Stimulated activated effector memory CD8-positive, alpha-beta T cell treated with anti-CD3 and anti-CD28 coated beads, Interleukin-12 subunit alpha, Interleukin-12 subunit beta, amount 100 ng/mL, for 72 hours (primary cell): ENCODE measurements at regions not wholly inside any gene's neighbourhood (a gene's known extent, or its start where the extent isn't known, plus 50 kb on each side); places are given as distances from the start of the nearest gene placed in this dataset.
"Not testable (repeated sequence)": the region's sequence is repeated elsewhere in the genome, so short reads cannot be mapped to it uniquely, and the experiment has no call there.

Experiments used
- ATAC-seq: fragments of 150-1000 bp; cut with Tn5 transposase; 2 replicates; pipeline ENCODE4 v1.10.0; 2021
- DNase-seq, 2 donors: peaks; one replicate each; pipeline ENCODE4 v3.0.0; 2021 to 2022; ENCODE audit warnings: low spot score in 2 of 2
- H3K27ac Mint-ChIP-seq: one replicate; pipeline ENCODE4 v1.8.0; 2022; ENCODE audit warnings: mild to moderate bottlenecking, mixed read lengths
- H3K36me3 Mint-ChIP-seq: one replicate; pipeline ENCODE4 v1.8.0; 2022; ENCODE audit warnings: mild to moderate bottlenecking, mixed read lengths
- H3K4me1 Mint-ChIP-seq: one replicate; pipeline ENCODE4 v1.8.0; 2022; ENCODE audit warnings: mixed read lengths
- H3K4me3 Mint-ChIP-seq: one replicate; pipeline ENCODE4 v1.8.0; 2022; ENCODE audit warnings: mild to moderate bottlenecking, mixed read lengths
- H3K9me3 Mint-ChIP-seq: one replicate; pipeline ENCODE4 v1.8.0; 2022; ENCODE audit warnings: mixed read lengths

GRCh38 chr4:134544303-134544770 lies 342.7 kb upstream of the PABPC4L start:
- Mint-ChIP-seq H3K36me3 (no peaks in the 10 kb centered on the region), H3K4me1 (no peaks in the 10 kb centered on the region), H3K4me3 (no peak overlapping the region), H3K9me3 (peaks cover 8% of the 10 kb centered on the region), H3K27ac (no peak overlapping the region)
- ATAC-seq (no peak), DNase-seq (no peak)

GRCh38 chr4:134540588-134540987 lies 339.0 kb upstream of the PABPC4L start:
- Mint-ChIP-seq H3K4me3 (no peak overlapping the region), H3K27ac (no peak overlapping the region), H3K9me3 (peaks cover 10% of the 10 kb centered on the region), H3K4me1 (no peaks in the 10 kb centered on the region), H3K36me3 (no peaks in the 10 kb centered on the region)
- ATAC-seq: no peak
- DNase-seq: no peak

GRCh38 chr4:134539729-134540231 lies 338.2 kb upstream of the PABPC4L start:
- no peak for ATAC-seq
- no peaks in the 10 kb centered on the region for H3K36me3 Mint-ChIP-seq
- no peak overlapping the region for H3K4me3 Mint-ChIP-seq
- peaks cover 10% of the 10 kb centered on the region for H3K9me3 Mint-ChIP-seq
- no peak overlapping the region for H3K27ac Mint-ChIP-seq
- no peak for DNase-seq
- H3K4me1 Mint-ChIP-seq: no peaks in the 10 kb centered on the region

- Mint-ChIP-seq H3K36me3 (no peaks in the 10 kb centered on the region), H3K9me3 (peaks cover 12% of the 10 kb centered on the region), H3K4me1 (no peaks in the 10 kb centered on the region), H3K4me3 (no peak overlapping the region), H3K27ac (no peak overlapping the region)
- DNase-seq: no peak
- no peak for ATAC-seq
These were observed 336.1 kb upstream of the PABPC4L start for GRCh38 chr4:134537701-134538100.

- peaks cover 10% of the 10 kb centered on the region for H3K9me3 Mint-ChIP-seq
These were observed 331.5 kb upstream of the PABPC4L start for GRCh38 chr4:134533068-134533467.

GRCh38 chr4:134531013-134531412 lies 329.4 kb upstream of the PABPC4L start:
- H3K4me1 Mint-ChIP-seq: no peaks in the 10 kb centered on the region
- DNase-seq (no peak), ATAC-seq (no peak)
- H3K4me3 Mint-ChIP-seq: no peak overlapping the region
- no peaks in the 10 kb centered on the region for H3K36me3 Mint-ChIP-seq
- H3K27ac Mint-ChIP-seq: no peak overlapping the region
- H3K9me3 Mint-ChIP-seq: peaks cover 2% of the 10 kb centered on the region

More at GRCh38 chr4:134533068-134533467, 331.5 kb upstream of the PABPC4L start:
- Mint-ChIP-seq H3K27ac (no peak overlapping the region), H3K36me3 (no peaks in the 10 kb centered on the region), H3K4me1 (no peaks in the 10 kb centered on the region), H3K4me3 (no peak overlapping the region)
- DNase-seq (no peak), ATAC-seq (no peak)

GRCh38 chr4:134529629-134530028 lies 328.0 kb upstream of the PABPC4L start:
- Mint-ChIP-seq H3K9me3 (peaks cover 6% of the 10 kb centered on the region), H3K4me3 (no peak overlapping the region), H3K36me3 (no peaks in the 10 kb centered on the region), H3K4me1 (no peaks in the 10 kb centered on the region), H3K27ac (no peak overlapping the region)
- DNase-seq (no peak), ATAC-seq (no peak)

- ATAC-seq: no peak
- no peak for DNase-seq
- Mint-ChIP-seq H3K27ac (no peak overlapping the region), H3K36me3 (no peaks in the 10 kb centered on the region), H3K4me1 (no peaks in the 10 kb centered on the region), H3K9me3 (peaks cover 3% of the 10 kb centered on the region), H3K4me3 (no peak overlapping the region)
These were observed 317.1 kb upstream of the PABPC4L start for GRCh38 chr4:134518574-134519217.

GRCh38 chr4:134510544-134510943 lies 309.0 kb upstream of the PABPC4L start:
- Mint-ChIP-seq H3K27ac (no peak overlapping the region), H3K36me3 (no peaks in the 10 kb centered on the region), H3K4me1 (no peaks in the 10 kb centered on the region), H3K9me3 (peaks cover 15% of the 10 kb centered on the region), H3K4me3 (no peak overlapping the region)
- no peak for ATAC-seq
- no peak for DNase-seq

- H3K9me3 Mint-ChIP-seq: peaks cover 27% of the 10 kb centered on the region
- no peak overlapping the region for H3K27ac Mint-ChIP-seq
- no peak for DNase-seq
- no peak overlapping the region for H3K4me3 Mint-ChIP-seq
- no peak for ATAC-seq
- no peaks in the 10 kb centered on the region for H3K36me3 Mint-ChIP-seq
- H3K4me1 Mint-ChIP-seq: no peaks in the 10 kb centered on the region
These were observed 303.9 kb upstream of the PABPC4L start for GRCh38 chr4:134505511-134505910.

GRCh38 chr4:134501973-134502643 lies 300.5 kb upstream of the PABPC4L start:
- DNase-seq (no peak), ATAC-seq (no peak)
- H3K36me3 Mint-ChIP-seq: no peaks in the 10 kb centered on the region
- H3K9me3 Mint-ChIP-seq: peaks cover 17% of the 10 kb centered on the region
- no peak overlapping the region for H3K4me3 Mint-ChIP-seq
- no peaks in the 10 kb centered on the region for H3K4me1 Mint-ChIP-seq
- no peak overlapping the region for H3K27ac Mint-ChIP-seq

GRCh38 chr4:134501488-134501887 lies 299.9 kb upstream of the PABPC4L start:
- not testable (repeated sequence) for H3K4me3 Mint-ChIP-seq, H3K4me1 Mint-ChIP-seq, ATAC-seq, DNase-seq, H3K27ac Mint-ChIP-seq, H3K36me3 Mint-ChIP-seq
- H3K9me3 Mint-ChIP-seq: peaks cover 20% of the 10 kb centered on the region

GRCh38 chr4:134499074-134499473 lies 297.5 kb upstream of the PABPC4L start:
- DNase-seq (no peak), ATAC-seq (no peak)
- no peak overlapping the region for H3K4me3 Mint-ChIP-seq
- H3K36me3 Mint-ChIP-seq: no peaks in the 10 kb centered on the region
- no peak overlapping the region for H3K27ac Mint-ChIP-seq
- H3K4me1 Mint-ChIP-seq: no peaks in the 10 kb centered on the region
- H3K9me3 Mint-ChIP-seq: peaks cover 5% of the 10 kb centered on the region

GRCh38 chr4:134490863-134491262 lies 289.3 kb upstream of the PABPC4L start:
- Mint-ChIP-seq H3K9me3 (peaks cover 26% of the 10 kb centered on the region), H3K27ac (no peak overlapping the region), H3K4me3 (no peak overlapping the region), H3K4me1 (no peaks in the 10 kb centered on the region), H3K36me3 (no peaks in the 10 kb centered on the region)
- DNase-seq (no peak), ATAC-seq (no peak)

GRCh38 chr4:134483514-134483913 lies 281.9 kb upstream of the PABPC4L start:
- not testable (repeated sequence) for H3K4me1 Mint-ChIP-seq, ATAC-seq, H3K4me3 Mint-ChIP-seq, H3K36me3 Mint-ChIP-seq, H3K27ac Mint-ChIP-seq, DNase-seq
- peaks cover 11% of the 10 kb centered on the region for H3K9me3 Mint-ChIP-seq

- Mint-ChIP-seq H3K4me1 (no peaks in the 10 kb centered on the region), H3K4me3 (no peak overlapping the region), H3K36me3 (no peaks in the 10 kb centered on the region), H3K9me3 (peaks cover 20% of the 10 kb centered on the region), H3K27ac (no peak overlapping the region)
- ATAC-seq (no peak), DNase-seq (no peak)
These were observed 270.0 kb upstream of the PABPC4L start for GRCh38 chr4:134471569-134471968.
